Panc1 (cell line): ENCODE measurements at regions not wholly inside any gene's neighbourhood (a gene's known extent, or its start where the extent isn't known, plus 50 kb on each side); places are given as distances from the start of the nearest gene placed in this dataset.

Source experiments
- ATAC-seq: fragments of 200-7000 bp; cut with Tn5 transposase; 2 replicates; pipeline ENCODE4 v1.9.1; 2020; ENCODE audit warnings: mild to moderate bottlenecking, moderate library complexity
- BruUV-seq: library from RNA; stranded (reverse); fragments of 400-500 nt; replicated peaks from 2 replicates; lab custom pipeline; 2021; lab: Mats Ljungman, UMichigan
- CTCF ChIA-PET: fragments of 300-600 bp; sonication (Branson Sonifier 250); formaldehyde crosslinking; loops from one replicate; lab custom pipeline; 2022; ENCODE audit warnings: antibody characterized with exemption; lab: Charles Lee
- POLR2A ChIA-PET: fragments of 300-600 bp; sonication (Branson Sonifier 250); formaldehyde crosslinking; loops from one replicate; lab custom pipeline; 2022; ENCODE audit warnings: antibody characterized with exemption; lab: Charles Lee
- DNase-seq: peaks from one replicate; pipeline ENCODE4 v3.0.0-alpha.2; 2010; ENCODE audit warnings: low read depth, low spot score
- H3K27ac ChIP-seq: 2 replicates; pipeline ENCODE4 v1.5.1; 2011; ENCODE audit warnings: mild to moderate bottlenecking, low read length, inconsistent platforms
- H3K27me3 ChIP-seq: fragments of 200-500 bp; sonication (Bioruptor generic); 2 replicates; pipeline ENCODE4 v1.6.0; 2014; ENCODE audit warnings: low read length, inconsistent platforms; ENCODE audit not compliant: control insufficient read depth, insufficient read depth
- H3K36me3 ChIP-seq: fragments of 200-500 bp; sonication (Bioruptor generic); 2 replicates; pipeline ENCODE4 v1.5.1; 2014; ENCODE audit warnings: inconsistent platforms, mild to moderate bottlenecking, low read length, moderate library complexity; ENCODE audit not compliant: control insufficient read depth, insufficient read depth
- H3K4me1 ChIP-seq: 2 replicates; pipeline ENCODE4 v1.5.1; 2011; ENCODE audit warnings: inconsistent platforms, mild to moderate bottlenecking, low read length, moderate library complexity; ENCODE audit not compliant: control insufficient read depth, insufficient read depth
- H3K4me3 ChIP-seq, 2 experiments: 2 replicates each; pipeline ENCODE4 v1.5.1; 2011 to 2012; ENCODE audit warnings: low read depth in 2 of 2, low read length in 2 of 2, mild to moderate bottlenecking in 2 of 2, inconsistent platforms in 1 of 2, moderate library complexity in 1 of 2
- H3K9me3 ChIP-seq: fragments of 200-500 bp; sonication (Bioruptor generic); 2 replicates; pipeline ENCODE4 v1.5.1; 2014; ENCODE audit warnings: low read depth, mild to moderate bottlenecking, inconsistent platforms, low read length, moderate library complexity; ENCODE audit not compliant: control insufficient read depth, insufficient read depth
- CTCF ChIP-seq: fragments of 450-650 bp; IDR thresholded peaks from 2 replicates; pipeline ENCODE4 v1.5.1; 2017; ENCODE audit warnings: mild to moderate bottlenecking
- POLR2AphosphoS5 ChIP-seq: IDR thresholded peaks from 2 replicates; pipeline ENCODE4 v1.6.1; 2012; ENCODE audit warnings: mild to moderate bottlenecking, low read depth, low read length, moderate library complexity
- REST ChIP-seq, 2 experiments: IDR thresholded peaks; 2 replicates each; pipeline ENCODE4 v1.6.1; 2011 to 2012; ENCODE audit warnings: low read depth in 2 of 2, control low read depth in 1 of 2, low read length in 1 of 2, mild to moderate bottlenecking in 1 of 2, moderate library complexity in 1 of 2; ENCODE audit not compliant: insufficient read depth in 1 of 2
- SIN3A ChIP-seq: IDR thresholded peaks from 2 replicates; pipeline ENCODE4 v1.6.1; 2012; ENCODE audit warnings: low read depth, mild to moderate bottlenecking, low read length, moderate library complexity, borderline replicate concordance; ENCODE audit not compliant: insufficient read depth
- TCF7L2 ChIP-seq: IDR thresholded peaks from 2 replicates; pipeline ENCODE4 v1.6.1; 2011; ENCODE audit warnings: mild to moderate bottlenecking, low read depth, low read length, inconsistent platforms
- in situ Hi-C: cut with HindIII; loops from 2 replicates; pipeline ENCODE4 v1.10.0; 2016; ENCODE audit warnings: low sequenced_read_pairs, low pct_unique_long_range_greater_than_20kb
- intact Hi-C: fragments of 100-400 bp; cut with micrococcal nuclease; formaldehyde crosslinking; loops from one replicate; pipeline ENCODE4 v1.10.0; 2022; ENCODE audit not compliant: unreplicated experiment

- Histone ChIP-seq H3K27me3 (no peaks in the 10 kb centered on the region), H3K36me3 (no peaks in the 10 kb centered on the region), H3K9me3 (no peaks in the 10 kb centered on the region), H3K27ac (no peak overlapping the region), H3K4me3 (no peak overlapping the region), H3K4me1 (no peaks in the 10 kb centered on the region)
- DNase-seq, result no peak
- TF ChIP-seq CTCF (no peak), TCF7L2 (no peak), POLR2AphosphoS5 (no peak)
- POLR2A ChIA-PET, result no interaction called here
- intact Hi-C loops (no loop called here), in situ Hi-C loops (no loop called here)
- CTCF ChIA-PET, result no interaction called here
- no peak for ATAC-seq
- no TSS peak for BruUV-seq
These were observed 192.0 kb downstream of the MTRR start for GRCh38 chr5:8060953-8061429.

- DNase-seq (no peak), ATAC-seq (no peak)
- ChIA-PET POLR2A (no interaction called here), CTCF (no interaction called here)
- no TSS peak for BruUV-seq
- in situ Hi-C loops (no loop called here), intact Hi-C loops (no loop called here)
- Histone ChIP-seq H3K27me3 (no peaks in the 10 kb centered on the region), H3K4me1 (no peaks in the 10 kb centered on the region), H3K4me3 (no peak overlapping the region), H3K27ac (no peak overlapping the region), H3K9me3 (no peaks in the 10 kb centered on the region), H3K36me3 (no peaks in the 10 kb centered on the region)
- TF ChIP-seq SIN3A (no peak), POLR2AphosphoS5 (no peak), REST (IDR thresholded peaks at IDR 0.05; ENCODE audit: insufficient read depth in 1 of 2, low read depth in 2 of 2, low read length in 1 of 2) (no peak), CTCF (no peak)
These were observed 193.6 kb downstream of the MTRR start for GRCh38 chr5:8062521-8062920.
